ENCODE measurements at regions not wholly inside any gene's neighbourhood (a gene's known extent, or its start where the extent isn't known, plus 50 kb on each side); places are given as distances from the start of the nearest gene placed in this dataset.

- Histone ChIP-seq H3K4me3 (no peak overlapping the region), H3K4me1 (ENCODE audit: control insufficient read depth, insufficient read depth, low read length) (no peaks in the 10 kb centered on the region), H3K27ac (ENCODE audit: control insufficient read depth, insufficient read depth) (no peak overlapping the region), H3K36me3 (ENCODE audit: control insufficient read depth in 2 of 2, insufficient read depth in 2 of 2, low read length in 1 of 2) (no peaks in the 10 kb centered on the region), H4K20me1 (ENCODE audit: control insufficient read depth, insufficient read depth) (no peaks in the 10 kb centered on the region), H2AFZ (ENCODE audit: control insufficient read depth, low read depth, low read length) (no peak overlapping the region), H3K79me2 (ENCODE audit: control insufficient read depth, insufficient read depth, low read length) (no peaks in the 10 kb centered on the region), H3K4me2 (ENCODE audit: control insufficient read depth, insufficient read depth) (no peak overlapping the region), H3K9me3 (replicated peaks; ENCODE audit: control insufficient read depth, insufficient read depth, low read length) (no peaks in the 10 kb centered on the region), H3K9ac (ENCODE audit: control insufficient read depth, insufficient read depth, low read length) (no peak overlapping the region), H3K27me3 (replicated peaks in 1 of 2; ENCODE audit: control insufficient read depth in 2 of 2, insufficient read depth in 2 of 2, low read length in 1 of 2) (no peaks in the 10 kb centered on the region; a peak in 1 of 4 replicates)
- DNase-seq (ENCODE audit: low read depth, low spot score) (no peak), FAIRE-seq (no peak), ATAC-seq (no peak)
- RAD21 ChIA-PET (ENCODE audit: unreplicated experiment), result no interaction called here
- in situ Hi-C loops (cut with MboI), result no loop called here
- SMC1A ChIA-PET (ENCODE audit: uncharacterized antibody, unreplicated experiment), result no interaction called here
- WGBS (ENCODE audit: insufficient coverage, insufficient replicate concordance, low lambda C conversion rate, missing lambda C conversion rate), result 13% methylated on average over 1 of the region's 1 CpG
- POLR2A ChIA-PET, result no interaction called here
- BruUV-seq (replicated peaks), result no TSS peak
- TF ChIP-seq BHLHE40 (IDR thresholded peaks at IDR 0.05; ENCODE audit: borderline replicate concordance in 1 of 2, low read depth in 2 of 2, low read length in 1 of 2), result no peak
- TF ChIP-seq IRF4 (IDR thresholded peaks at IDR 0.05; ENCODE audit: low read depth, low read length), result no peak
- TF ChIP-seq EGR1 (IDR thresholded peaks at IDR 0.05; ENCODE audit: borderline replicate concordance in 1 of 2, low read depth in 2 of 2, low read length in 2 of 2), result no peak
- TF ChIP-seq KDM1A (IDR thresholded peaks at IDR 0.05; ENCODE audit: borderline replicate concordance), result no peak
- TF ChIP-seq SIN3A (IDR thresholded peaks at IDR 0.05; ENCODE audit: low read depth, low read length), result no peak
- TF ChIP-seq MXI1 (IDR thresholded peaks at IDR 0.05; ENCODE audit: low read depth, low read length), result no peak
- TF ChIP-seq RCOR1 (conservative IDR thresholded peaks at IDR 0.05; ENCODE audit: low read depth, low read length), result no peak
- no peak for TF ChIP-seq ZNF24 (IDR thresholded peaks at IDR 0.05)
- TF ChIP-seq PRDM15 (CRISPR knock-in tag; IDR thresholded peaks at IDR 0.05), result no peak
- no peak for TF ChIP-seq ETV6 (conservative IDR thresholded peaks at IDR 0.05 in 1 of 2, IDR thresholded peaks at IDR 0.05 in 1 of 2; ENCODE audit: borderline replicate concordance in 1 of 2, low read depth in 1 of 2)
- TF ChIP-seq CREM (IDR thresholded peaks at IDR 0.05; ENCODE audit: low read depth), result no peak
- no peak for TF ChIP-seq REST (IDR thresholded peaks at IDR 0.05; ENCODE audit: low read depth, low read length)
- TF ChIP-seq GABPA (IDR thresholded peaks at IDR 0.05; ENCODE audit: low read depth), result no peak
- CTCF ChIA-PET, result no interaction called here
- intact Hi-C loops (cut with micrococcal nuclease; ENCODE audit: unreplicated experiment), result no loop called here
These were observed 363.5 kb downstream of the MAN2A1 start for GRCh38 chr5:110053205-110053604.

All from GM12878 (cell line).